GM12874 (cell line): ENCODE measurements at regions not wholly inside any gene's neighbourhood (a gene's known extent, or its start where the extent isn't known, plus 50 kb on each side); places are given as distances from the start of the nearest gene placed in this dataset.

ENCODE experiments used
- CTCF ChIP-seq: IDR thresholded peaks from 2 replicates; pipeline ENCODE4 v1.5.1; 2011; ENCODE audit warnings: low read depth, mild to moderate bottlenecking, control low read depth, low read length, moderate library complexity; ENCODE audit not compliant: insufficient read depth

- TF ChIP-seq CTCF: no peak
These were observed 459.9 kb upstream of the MAF start for GRCh38 chr16:80060470-80060869.

- no peak for TF ChIP-seq CTCF
These were observed 459.3 kb upstream of the MAF start for GRCh38 chr16:80059836-80060235.

DNA sequence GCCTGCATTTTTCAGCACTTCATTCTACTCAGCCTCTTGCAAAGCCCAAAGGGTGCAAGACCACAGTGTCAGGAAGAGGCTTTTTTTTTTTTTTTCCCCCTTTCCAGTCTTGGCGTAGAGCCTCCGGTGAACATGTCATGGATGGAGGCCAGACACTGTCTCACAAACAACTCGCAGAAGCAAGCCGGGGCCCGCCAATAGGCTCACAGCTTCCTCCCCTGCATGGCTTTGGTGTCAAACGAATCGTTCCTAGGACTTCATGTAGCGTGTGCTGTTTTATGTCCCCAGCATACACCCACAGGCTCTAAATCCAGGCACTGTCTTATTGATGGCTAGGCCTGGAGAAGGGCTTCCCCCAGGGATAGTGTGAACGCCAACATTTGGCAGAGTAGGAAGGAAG, 457.7 kb upstream of the MAF start:
- TF ChIP-seq CTCF: no peak

GRCh38 chr16:80056324-80056723, 455.8 kb upstream of the MAF start:
- no peak for TF ChIP-seq CTCF

GRCh38 chr16:80055831-80056230, 455.3 kb upstream of the MAF start:
- no peak for TF ChIP-seq CTCF

GRCh38 chr16:80054647-80055046, 454.1 kb upstream of the MAF start:
- no peak for TF ChIP-seq CTCF

- TF ChIP-seq CTCF: no peak
These were observed 450.5 kb upstream of the MAF start for GRCh38 chr16:80051040-80051439.

DNA sequence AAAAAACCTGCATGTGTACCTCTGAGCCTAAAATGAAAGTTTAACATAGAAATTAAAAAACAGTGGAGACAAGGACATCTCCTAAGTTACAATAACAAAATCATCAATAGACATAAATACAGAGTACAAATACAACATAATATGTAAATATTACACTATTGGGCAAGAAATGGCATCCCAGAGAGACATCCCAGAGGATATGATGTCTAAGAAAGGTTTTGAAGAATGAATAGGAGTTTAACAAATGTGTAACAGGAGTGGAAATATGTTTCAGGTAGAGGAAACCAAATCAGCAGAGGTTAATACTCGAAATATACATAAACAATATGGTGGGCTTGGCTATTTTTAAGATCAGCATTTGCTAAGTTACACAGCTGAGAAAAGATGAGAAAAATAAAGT, 447.7 kb upstream of the MAF start:
- no peak for TF ChIP-seq CTCF
